ENCODE measurements at regions not wholly inside any gene's neighbourhood (a gene's known extent, or its start where the extent isn't known, plus 50 kb on each side); places are given as distances from the start of the nearest gene placed in this dataset.

DNA sequence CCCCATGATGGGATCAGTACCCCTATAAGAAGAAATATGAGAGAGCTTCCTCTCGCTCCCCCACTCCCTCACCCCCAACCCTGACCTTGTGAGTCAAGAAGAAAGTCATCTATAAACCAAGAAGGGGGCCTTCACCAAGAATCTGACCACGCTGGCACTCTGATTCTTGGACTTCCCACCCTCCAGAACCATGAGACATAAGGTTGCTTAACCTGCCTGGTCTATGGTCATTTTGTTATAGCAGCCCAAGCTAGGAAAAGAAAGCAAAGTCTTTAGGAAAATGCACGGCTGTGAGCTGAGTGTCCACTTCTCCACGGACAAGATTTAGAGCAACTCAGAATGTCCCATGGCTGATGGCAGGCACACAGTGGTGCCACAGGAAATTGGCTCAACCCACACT is 333.5 kb downstream of the SOX9 start:
- TF ChIP-seq, protein P1, sequence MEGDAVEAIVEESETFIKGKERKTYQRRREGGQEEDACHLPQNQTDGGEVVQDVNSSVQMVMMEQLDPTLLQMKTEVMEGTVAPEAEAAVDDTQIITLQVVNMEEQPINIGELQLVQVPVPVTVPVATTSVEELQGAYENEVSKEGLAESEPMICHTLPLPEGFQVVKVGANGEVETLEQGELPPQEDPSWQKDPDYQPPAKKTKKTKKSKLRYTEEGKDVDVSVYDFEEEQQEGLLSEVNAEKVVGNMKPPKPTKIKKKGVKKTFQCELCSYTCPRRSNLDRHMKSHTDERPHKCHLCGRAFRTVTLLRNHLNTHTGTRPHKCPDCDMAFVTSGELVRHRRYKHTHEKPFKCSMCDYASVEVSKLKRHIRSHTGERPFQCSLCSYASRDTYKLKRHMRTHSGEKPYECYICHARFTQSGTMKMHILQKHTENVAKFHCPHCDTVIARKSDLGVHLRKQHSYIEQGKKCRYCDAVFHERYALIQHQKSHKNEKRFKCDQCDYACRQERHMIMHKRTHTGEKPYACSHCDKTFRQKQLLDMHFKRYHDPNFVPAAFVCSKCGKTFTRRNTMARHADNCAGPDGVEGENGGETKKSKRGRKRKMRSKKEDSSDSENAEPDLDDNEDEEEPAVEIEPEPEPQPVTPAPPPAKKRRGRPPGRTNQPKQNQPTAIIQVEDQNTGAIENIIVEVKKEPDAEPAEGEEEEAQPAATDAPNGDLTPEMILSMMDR (IDR thresholded peaks at IDR 0.05; ENCODE audit: poor library complexity): no peak
- TF ChIP-seq EZH2 (IDR thresholded peaks at IDR 0.05; ENCODE audit: borderline replicate concordance) (no peak), EZH2phosphoT487 (IDR thresholded peaks at IDR 0.05; ENCODE audit: low read depth, severe bottlenecking, unreplicated experiment) (no peak)
